HepG2 (cell line): ENCODE measurements at regions not wholly inside any gene's neighbourhood (a gene's known extent, or its start where the extent isn't known, plus 50 kb on each side); places are given as distances from the start of the nearest gene placed in this dataset.

Experiments used
- ATF2 ChIP-seq: sonication (generic); formaldehyde crosslinking; IDR thresholded peaks from 2 replicates; pipeline ENCODE4 v1.4.0; 2020; ENCODE audit warnings: missing genetic modification reagents
- BCL6 ChIP-seq: IDR thresholded peaks from 2 replicates; pipeline ENCODE4 v1.6.1; 2016; ENCODE audit warnings: missing genetic modification reagents, missing compliant biosample characterization
- CREB1 ChIP-seq, 2 experiments: fragments of 450-650 bp in 1 of 2; IDR thresholded peaks; 2 replicates each; pipeline ENCODE4 v1.6.1; 2016 to 2017; ENCODE audit warnings: control low read depth in 1 of 2, mild to moderate bottlenecking in 1 of 2, missing compliant biosample characterization in 1 of 2, missing genetic modification characterization in 1 of 2
- DBP ChIP-seq: sonication (generic); formaldehyde crosslinking; IDR thresholded peaks from 2 replicates; pipeline ENCODE4 v1.4.0; 2020; ENCODE audit warnings: missing genetic modification reagents; ENCODE audit errors: not compliant biosample characterization
- HCFC1 ChIP-seq: fragments of 150-350 bp; IDR thresholded peaks from 2 replicates; pipeline ENCODE4 v1.6.1; 2014; ENCODE audit warnings: low read depth, low read length
- HES4 ChIP-seq: sonication (generic); formaldehyde crosslinking; IDR thresholded peaks from 2 replicates; pipeline ENCODE4 v1.9.0; 2021; ENCODE audit warnings: mild to moderate bottlenecking, missing genetic modification reagents, borderline replicate concordance
- HOXA3 ChIP-seq: sonication (generic); formaldehyde crosslinking; IDR thresholded peaks from 2 replicates; pipeline ENCODE4 v1.5.0; 2020; ENCODE audit warnings: missing genetic modification reagents
- MED1 ChIP-seq: sonication (generic); formaldehyde crosslinking; IDR thresholded peaks from 2 replicates; pipeline ENCODE4 v1.4.0; 2020; ENCODE audit warnings: missing genetic modification reagents
- ONECUT2 ChIP-seq: sonication (generic); formaldehyde crosslinking; IDR thresholded peaks from 2 replicates; pipeline ENCODE4 v1.4.0; 2020; ENCODE audit warnings: missing genetic modification reagents
- PAXIP1 ChIP-seq: sonication (generic); formaldehyde crosslinking; conservative IDR thresholded peaks from 2 replicates; pipeline ENCODE4 v1.4.0; 2020; ENCODE audit warnings: mild to moderate bottlenecking, missing genetic modification reagents, moderate library complexity
- SMC3 ChIP-seq: IDR thresholded peaks from 2 replicates; pipeline ENCODE4 v1.6.1; 2011; ENCODE audit warnings: low read length, improper control_type of control experiment
- SOX13 ChIP-seq, 3 experiments: fragments of 450-650 bp in 1 of 3; sonication (generic) in 1 of 3; formaldehyde crosslinking in 1 of 3; IDR thresholded peaks in 2 of 3; conservative IDR thresholded peaks in 1 of 3; 2 replicates each; pipeline versions ENCODE4 v1.5.0 to v1.6.1; 2016 to 2020; ENCODE audit warnings: antibody characterized with exemption in 1 of 3, mild to moderate bottlenecking in 1 of 3, missing compliant biosample characterization in 1 of 3, missing genetic modification reagents in 1 of 3, moderate library complexity in 1 of 3
- TOPORS ChIP-seq: sonication (generic); formaldehyde crosslinking; IDR thresholded peaks from 2 replicates; pipeline ENCODE4 v1.8.0; 2023; ENCODE audit warnings: mild to moderate bottlenecking, missing genetic modification reagents
- ZBTB25 ChIP-seq: IDR thresholded peaks from 2 replicates; pipeline ENCODE4 v1.6.1; 2018; ENCODE audit warnings: missing genetic modification reagents
- ZFP62 ChIP-seq: sonication (generic); formaldehyde crosslinking; IDR thresholded peaks from 2 replicates; pipeline ENCODE4 v1.4.0; 2020; ENCODE audit warnings: missing genetic modification reagents
- ZNF256 ChIP-seq: sonication (generic); formaldehyde crosslinking; conservative IDR thresholded peaks from 2 replicates; pipeline ENCODE4 v1.4.0; 2020; ENCODE audit warnings: missing genetic modification reagents
- ZNF292 ChIP-seq: sonication (generic); formaldehyde crosslinking; IDR thresholded peaks from 2 replicates; pipeline ENCODE4 v1.8.1; 2022; ENCODE audit warnings: mild to moderate bottlenecking, low read depth, missing genetic modification reagents, borderline replicate concordance
- ZNF335 ChIP-seq: sonication (generic); formaldehyde crosslinking; IDR thresholded peaks from 2 replicates; pipeline ENCODE4 v1.4.0; 2020; ENCODE audit warnings: missing genetic modification reagents
- ZNF33A ChIP-seq: sonication (generic); formaldehyde crosslinking; IDR thresholded peaks from 2 replicates; pipeline ENCODE4 v1.5.1; 2020; ENCODE audit warnings: missing genetic modification reagents, mild to moderate bottlenecking, moderate library complexity, borderline replicate concordance
- ZNF34 ChIP-seq: sonication (generic); formaldehyde crosslinking; IDR thresholded peaks from 2 replicates; pipeline ENCODE4 v1.4.0; 2020; ENCODE audit warnings: mild to moderate bottlenecking, missing genetic modification reagents, borderline replicate concordance
- ZNF784 ChIP-seq: sonication (generic); formaldehyde crosslinking; IDR thresholded peaks from 2 replicates; pipeline ENCODE4 v1.5.1; 2020; ENCODE audit warnings: missing genetic modification reagents, mild to moderate bottlenecking, borderline replicate concordance
- ZSCAN9 ChIP-seq: IDR thresholded peaks from 2 replicates; pipeline ENCODE4 v1.6.1; 2016; ENCODE audit warnings: borderline replicate concordance

- peak; percentile 27; the same call in 1 of the 2 replicates for TF ChIP-seq PAXIP1 (CRISPR knock-in tag)
- TF ChIP-seq HCFC1 = no peak
- TF ChIP-seq ZNF33A (CRISPR knock-in tag) = no peak
- TF ChIP-seq SOX13 (IDR thresholded peaks at IDR 0.05) = no peak
- TF ChIP-seq SOX13 (CRISPR knock-in tag; conservative IDR thresholded peaks at IDR 0.05 in 1 of 2, IDR thresholded peaks at IDR 0.05 in 1 of 2) = peak in 1 of 2 experiments; percentile 56; a peak in 1 of 4 replicates
- TF ChIP-seq ZNF335 = no peak
- no peak for TF ChIP-seq DBP (CRISPR knock-in tag)
- TF ChIP-seq TOPORS (CRISPR knock-in tag) = no peak
- TF ChIP-seq ZSCAN9 (CRISPR knock-in tag) = no peak
- no peak for TF ChIP-seq HOXA3 (CRISPR knock-in tag)
- no peak for TF ChIP-seq SMC3
- TF ChIP-seq ZNF292 (CRISPR knock-in tag) = no peak
- no peak for TF ChIP-seq HES4 (CRISPR knock-in tag)
- TF ChIP-seq ZFP62 (CRISPR knock-in tag) = no peak
- no peak for TF ChIP-seq CREB1 (IDR thresholded peaks at IDR 0.05)
- TF ChIP-seq CREB1 (CRISPR knock-in tag; IDR thresholded peaks at IDR 0.05) = peak; percentile 28; the same call in 1 of the 2 replicates
- TF ChIP-seq ZBTB25 (CRISPR knock-in tag) = peak; percentile 57; the same call in 1 of the 2 replicates
- no peak for TF ChIP-seq ZNF34 (CRISPR knock-in tag)
- no peak for TF ChIP-seq ONECUT2
- 0 out of 2 replicates have a peak, but pooled peaks have one; percentile 48 for TF ChIP-seq MED1 (CRISPR knock-in tag)
- peak; percentile 88; the same call in 1 of the 2 replicates for TF ChIP-seq ZNF784 (CRISPR knock-in tag)
- TF ChIP-seq ATF2 (CRISPR knock-in tag) = 0 out of 2 replicates have a peak, but pooled peaks have one; percentile 37
- no peak for TF ChIP-seq ZNF256 (CRISPR knock-in tag)
- 0 out of 2 replicates have a peak, but pooled peaks have one; percentile 12 for TF ChIP-seq BCL6
Observed at GRCh38 chr7:131066635-131067034, 261.0 kb upstream of the MKLN1 start (continued).
